Suprapubic skin (tissue), 4 donors: ENCODE measurements at regions not wholly inside any gene's neighbourhood (a gene's known extent, or its start where the extent isn't known, plus 50 kb on each side); places are given as distances from the start of the nearest gene placed in this dataset.

Experiments
- EP300 ChIP-seq: sonication (generic); formaldehyde crosslinking; IDR thresholded peaks from one replicate; pipeline ENCODE4 v1.6.1; 2017; ENCODE audit warnings: antibody characterized with exemption
- POLR2AphosphoS5 ChIP-seq, 3 donors: sonication (generic); formaldehyde crosslinking; IDR thresholded peaks; one replicate each; pipeline ENCODE4 v1.6.1; 2017; ENCODE audit warnings: antibody characterized with exemption in 3 of 3

- no peak for TF ChIP-seq POLR2AphosphoS5 (IDR thresholded peaks at IDR 0.05)
- no peak for TF ChIP-seq EP300
Measured at GRCh38 chr13:82344867-82345266, 1537.4 kb downstream of the SLITRK1 start.
